ENCODE measurements at regions not wholly inside any gene's neighbourhood (a gene's known extent, or its start where the extent isn't known, plus 50 kb on each side); places are given as distances from the start of the nearest gene placed in this dataset.
"Not testable (repeated sequence)": the region's sequence is repeated elsewhere in the genome, so short reads cannot be mapped to it uniquely, and the experiment has no call there.

- no peak for TF ChIP-seq CTCF (IDR thresholded peaks at IDR 0.05)
- no peak for TF ChIP-seq POLR2A (IDR thresholded peaks at IDR 0.05)
- ATAC-seq (no peak), DNase-seq (no peak)
- Histone ChIP-seq H3K9me3 (no peaks in the 10 kb centered on the region), H3K4me1 (no peaks in the 10 kb centered on the region), H3K4me3 (no peak overlapping the region), H3K27ac (no peak overlapping the region), H3K36me3 (replicated peaks in 1 of 2; ENCODE audit: insufficient read depth in 1 of 2, low read depth in 2 of 2) (no peaks in the 10 kb centered on the region), H3K27me3 (no peaks in the 10 kb centered on the region)
- intact Hi-C loops (cut with DNase I) = no loop called here
- WGBS, 2 donors = 66 to 75% methylated on average over 2 of the region's 2 CpGs
Observed at GRCh38 chr19:29042450-29042849, 170.5 kb downstream of the UQCRFS1 start.

- TF ChIP-seq POLR2A (IDR thresholded peaks at IDR 0.05) = no peak
- no peak for TF ChIP-seq CTCF (IDR thresholded peaks at IDR 0.05)
- ATAC-seq (no peak), DNase-seq (no peak)
- 28 to 56% methylated on average over 6 of the region's 6 CpGs for WGBS, 2 donors
- Histone ChIP-seq H3K4me1 (no peaks in the 10 kb centered on the region), H3K9me3 (no peaks in the 10 kb centered on the region), H3K27me3 (no peaks in the 10 kb centered on the region), H3K27ac (no peak overlapping the region), H3K4me3 (no peak overlapping the region), H3K36me3 (replicated peaks in 1 of 2; ENCODE audit: insufficient read depth in 1 of 2, low read depth in 2 of 2) (no peaks in the 10 kb centered on the region)
- intact Hi-C loops (cut with DNase I) = no loop called here
Observed at GRCh38 chr19:29040951-29041350, 172.0 kb downstream of the UQCRFS1 start.

GRCh38 chr19:29040292-29040691, 172.7 kb downstream of the UQCRFS1 start:
- H3K4me1 ChIP-seq = no peaks in the 10 kb centered on the region
- ATAC-seq (no peak), DNase-seq (peak in 1 of 4 donors; percentile 4)
- H3K36me3 ChIP-seq (replicated peaks in 1 of 2; ENCODE audit: insufficient read depth in 1 of 2, low read depth in 2 of 2) = no peaks in the 10 kb centered on the region
- H3K9me3 ChIP-seq = no peaks in the 10 kb centered on the region
- WGBS, 2 donors = 58 to 67% methylated on average over 7 of the region's 7 CpGs
- intact Hi-C loops (cut with DNase I) = no loop called here
- H3K4me3 ChIP-seq = no peak overlapping the region
- TF ChIP-seq POLR2A (IDR thresholded peaks at IDR 0.05) (no peak), CTCF (IDR thresholded peaks at IDR 0.05) (no peak)
- H3K27ac ChIP-seq = no peak overlapping the region
- H3K27me3 ChIP-seq = no peaks in the 10 kb centered on the region

- H3K36me3 ChIP-seq (replicated peaks in 1 of 2; ENCODE audit: insufficient read depth in 1 of 2, low read depth in 2 of 2); H3K27ac ChIP-seq; H3K9me3 ChIP-seq; H3K4me1 ChIP-seq; ATAC-seq; intact Hi-C loops (cut with DNase I); DNase-seq; H3K27me3 ChIP-seq; H3K4me3 ChIP-seq: not testable (repeated sequence)
- WGBS, 2 donors = 47 to 76% methylated on average over 3 of the region's 3 CpGs
Observed at GRCh38 chr19:29039036-29039435, 173.9 kb downstream of the UQCRFS1 start.

GRCh38 chr19:29031216-29031615, 181.7 kb downstream of the UQCRFS1 start:
- TF ChIP-seq CTCF (IDR thresholded peaks at IDR 0.05) (no peak), POLR2A (IDR thresholded peaks at IDR 0.05) (no peak)
- no peak for ATAC-seq
- DNase-seq = no peak
- 22 to 27% methylated on average over 1 of the region's 1 CpG for WGBS, 2 donors
- Histone ChIP-seq H3K27me3 (no peaks in the 10 kb centered on the region), H3K9me3 (no peaks in the 10 kb centered on the region), H3K4me3 (no peak overlapping the region), H3K36me3 (replicated peaks in 1 of 2; ENCODE audit: insufficient read depth in 1 of 2, low read depth in 2 of 2) (no peaks in the 10 kb centered on the region), H3K27ac (no peak overlapping the region), H3K4me1 (no peaks in the 10 kb centered on the region)
- intact Hi-C loops (cut with DNase I) = no loop called here
